GM13977 (cell line): ENCODE measurements at regions not wholly inside any gene's neighbourhood (a gene's known extent, or its start where the extent isn't known, plus 50 kb on each side); places are given as distances from the start of the nearest gene placed in this dataset.

Experiments
- DNase-seq: peaks from one replicate; pipeline ENCODE4 v3.0.0; 2012; ENCODE audit warnings: low spot score
- CTCF ChIP-seq: IDR thresholded peaks from 2 replicates; pipeline ENCODE4 v1.5.1; 2012; ENCODE audit warnings: mild to moderate bottlenecking, control low read depth; ENCODE audit not compliant: insufficient read depth; ENCODE audit errors: extremely low read depth, missing control alignments
- in situ Hi-C: fragments of 300-500 bp; cut with MboI; formaldehyde crosslinking; loops from one replicate; pipeline ENCODE4 v1.12.0; 2022; ENCODE audit warnings: low sequenced_read_pairs, low pct_unique_long_range_greater_than_20kb, mixed read lengths, inconsistent platforms; ENCODE audit not compliant: unreplicated experiment

GRCh38 chr9:75695921-75696320 lies 194.6 kb upstream of the PCSK5 start:
- in situ Hi-C loops = no loop called here
- TF ChIP-seq CTCF = no peak
- no peak for DNase-seq

DNA sequence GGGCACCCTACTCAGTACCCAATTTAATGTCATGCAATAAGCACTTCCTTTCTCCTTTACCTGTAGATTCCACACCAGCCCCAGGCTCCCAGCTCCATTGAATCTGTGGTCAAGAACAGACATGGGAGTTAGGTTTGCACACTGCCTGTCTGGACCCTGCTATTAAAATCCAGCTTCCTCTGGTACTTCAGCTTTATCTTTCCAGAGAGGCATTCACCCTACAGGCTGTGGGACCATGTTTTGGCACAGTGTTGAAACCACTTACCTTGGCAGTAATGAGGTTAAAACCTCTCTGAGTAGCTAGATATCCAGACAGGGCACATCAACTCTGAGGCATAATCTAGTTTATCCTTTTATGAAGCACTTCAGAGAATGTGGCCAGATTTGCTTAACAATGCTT lies 191.5 kb upstream of the PCSK5 start:
- no peak for DNase-seq
- in situ Hi-C loops = no loop called here
- no peak for TF ChIP-seq CTCF

GRCh38 chr9:75699625-75700251 lies 190.7 kb upstream of the PCSK5 start:
- no peak for DNase-seq
- TF ChIP-seq CTCF = no peak
- in situ Hi-C loops = no loop called here

DNA sequence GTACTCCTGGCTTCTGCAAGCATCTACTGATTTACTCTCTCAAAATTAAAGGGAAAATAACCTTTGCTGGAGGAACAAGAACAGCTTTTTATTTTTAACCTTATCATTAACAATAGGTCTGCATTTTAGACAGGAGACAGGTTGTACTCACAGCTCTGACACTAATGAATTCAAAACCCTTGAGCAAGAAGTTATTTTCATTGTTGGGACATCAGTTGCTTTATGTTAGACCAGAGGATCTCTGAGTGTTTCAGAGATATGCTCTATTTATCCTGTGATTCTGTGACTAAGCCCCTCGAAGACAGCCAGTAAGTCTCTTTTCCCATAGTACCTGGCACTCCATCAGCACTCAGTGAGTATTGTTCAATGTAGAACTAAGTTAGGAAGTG lies 190.2 kb upstream of the PCSK5 start:
- in situ Hi-C loops = no loop called here
- TF ChIP-seq CTCF = no peak
- DNase-seq = no peak

GRCh38 chr9:75707191-75707590 lies 183.3 kb upstream of the PCSK5 start:
- no peak for DNase-seq
- in situ Hi-C loops = no loop called here
- no peak for TF ChIP-seq CTCF

GRCh38 chr9:75709698-75710097 lies 180.8 kb upstream of the PCSK5 start:
- no peak for DNase-seq
- in situ Hi-C loops = no loop called here
- TF ChIP-seq CTCF = no peak

GRCh38 chr9:75712700-75713099 lies 177.8 kb upstream of the PCSK5 start:
- in situ Hi-C loops = no loop called here
- DNase-seq = no peak
- TF ChIP-seq CTCF = no peak
